HG03135 (cell line): ENCODE measurements at regions not wholly inside any gene's neighbourhood (a gene's known extent, or its start where the extent isn't known, plus 50 kb on each side); places are given as distances from the start of the nearest gene placed in this dataset.

Source experiments
- ATAC-seq: cut with Tn5 transposase; IDR thresholded peaks from one replicate; pipeline ENCODE4 v1.9.1; 2021; ENCODE audit warnings: mild to moderate bottlenecking, moderate library complexity; ENCODE audit not compliant: unreplicated experiment

GRCh38 chr18:41756141-41756540 lies 198.9 kb upstream of the PIK3C3 start:
- ATAC-seq, result no peak

- ATAC-seq, result no peak
Observed at GRCh38 chr18:41754332-41754731, 200.7 kb upstream of the PIK3C3 start.

GRCh38 chr18:41753826-41754225 lies 201.2 kb upstream of the PIK3C3 start:
- no peak for ATAC-seq

GRCh38 chr18:41752826-41753225 lies 202.2 kb upstream of the PIK3C3 start:
- no peak for ATAC-seq

- no peak for ATAC-seq
Observed at GRCh38 chr18:41751652-41752051, 203.4 kb upstream of the PIK3C3 start.

- ATAC-seq, result no peak
Observed at GRCh38 chr18:41751161-41751560, 203.9 kb upstream of the PIK3C3 start.

GRCh38 chr18:41747723-41748242 lies 207.3 kb upstream of the PIK3C3 start:
- no peak for ATAC-seq

- no peak for ATAC-seq
Observed at GRCh38 chr18:41745166-41746049, 209.6 kb upstream of the PIK3C3 start.

- no peak for ATAC-seq
Observed at GRCh38 chr18:41744421-41745030, 210.5 kb upstream of the PIK3C3 start.

GRCh38 chr18:41737218-41737617 lies 217.8 kb upstream of the PIK3C3 start:
- ATAC-seq, result no peak

GRCh38 chr18:41734917-41735316 lies 220.1 kb upstream of the PIK3C3 start:
- ATAC-seq, result no peak

GRCh38 chr18:41732356-41732755 lies 222.7 kb upstream of the PIK3C3 start:
- no peak for ATAC-seq

- ATAC-seq, result no peak
Observed at GRCh38 chr18:41731884-41732283, 223.2 kb upstream of the PIK3C3 start.

GRCh38 chr18:41724195-41724594 lies 230.8 kb upstream of the PIK3C3 start:
- no peak for ATAC-seq

GRCh38 chr18:41721103-41721790 lies 233.8 kb upstream of the PIK3C3 start:
- no peak for ATAC-seq

- ATAC-seq, result no peak
Observed at GRCh38 chr18:41720226-41720625, 234.8 kb upstream of the PIK3C3 start.

- no peak for ATAC-seq
Observed at GRCh38 chr18:41719808-41720207, 235.2 kb upstream of the PIK3C3 start.

GRCh38 chr18:41714872-41715271 lies 240.2 kb upstream of the PIK3C3 start:
- no peak for ATAC-seq

GRCh38 chr18:41713969-41714825 lies 240.8 kb upstream of the PIK3C3 start:
- no peak for ATAC-seq

GRCh38 chr18:41706301-41706700 lies 248.7 kb upstream of the PIK3C3 start:
- ATAC-seq, result no peak
